Thoracic aorta (tissue), 2 donors: ENCODE measurements at regions not wholly inside any gene's neighbourhood (a gene's known extent, or its start where the extent isn't known, plus 50 kb on each side); places are given as distances from the start of the nearest gene placed in this dataset.

Experiments used
- ATAC-seq: fragments of 150-250 bp; one replicate; pipeline ENCODE4 v1.8.0; 2017; ENCODE audit warnings: low read depth; ENCODE audit not compliant: insufficient number of reproducible peaks, low FRiP score
- DNase-seq: peaks from one replicate; pipeline ENCODE4 v3.0.0-alpha.2; 2020; ENCODE audit warnings: low spot score
- H3K27ac ChIP-seq, 2 donors: fragments of 200-600 bp; sonication (generic); 1 replicate in 1 of 2; 2 replicates in 1 of 2; pipeline ENCODE4 v1.5.1; 2016; ENCODE audit warnings: mild to moderate bottlenecking in 2 of 2, moderate library complexity in 2 of 2
- H3K27me3 ChIP-seq: fragments of 200-600 bp; sonication (generic); replicated peaks from 2 replicates; pipeline ENCODE4 v1.6.0; 2016; ENCODE audit warnings: mild to moderate bottlenecking; ENCODE audit not compliant: insufficient read depth
- H3K36me3 ChIP-seq: fragments of 200-600 bp; sonication (generic); one replicate; pipeline ENCODE4 v1.5.1; 2016
- H3K4me1 ChIP-seq, 2 donors: fragments of 200-600 bp; sonication (generic); 1 replicate in 1 of 2; 2 replicates in 1 of 2; pipeline versions ENCODE4 v1.5.1 to v1.6.0; 2016; ENCODE audit warnings: low read depth in 2 of 2, mild to moderate bottlenecking in 1 of 2; ENCODE audit not compliant: control insufficient read depth in 1 of 2
- H3K4me3 ChIP-seq: fragments of 200-600 bp; sonication (generic); 2 replicates; pipeline ENCODE4 v1.5.1; 2016; ENCODE audit warnings: mild to moderate bottlenecking
- H3K9me3 ChIP-seq: fragments of 200-600 bp; sonication (generic); 2 replicates; pipeline ENCODE4 v1.5.1; 2016
- TF ChIP-seq, protein P1 (sequence below): fragments of 200-600 bp; sonication (generic); IDR thresholded peaks from one replicate; pipeline ENCODE4 v1.5.1; 2019; ENCODE audit warnings: antibody characterized with exemption

DNA sequence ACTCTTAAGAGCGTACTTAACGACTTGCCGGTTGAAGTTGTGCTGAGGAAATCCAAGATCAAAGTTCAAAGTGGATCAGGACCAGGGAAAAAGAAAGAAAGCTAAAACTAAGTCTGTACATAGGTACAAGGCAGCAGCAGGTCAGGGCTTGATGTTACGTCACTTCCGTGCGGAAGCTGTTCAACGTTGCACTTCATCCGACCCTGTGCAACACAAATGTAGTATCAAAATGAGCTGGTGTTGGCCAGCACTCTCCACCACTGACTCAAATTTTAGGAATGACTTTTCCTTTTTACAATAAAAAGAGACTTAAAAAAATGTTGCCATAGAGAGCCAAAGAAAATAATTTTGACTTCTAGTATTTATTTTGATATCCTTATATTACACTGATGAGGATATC, 1315.4 kb downstream of the EFNB2 start:
- TF ChIP-seq, protein P1, sequence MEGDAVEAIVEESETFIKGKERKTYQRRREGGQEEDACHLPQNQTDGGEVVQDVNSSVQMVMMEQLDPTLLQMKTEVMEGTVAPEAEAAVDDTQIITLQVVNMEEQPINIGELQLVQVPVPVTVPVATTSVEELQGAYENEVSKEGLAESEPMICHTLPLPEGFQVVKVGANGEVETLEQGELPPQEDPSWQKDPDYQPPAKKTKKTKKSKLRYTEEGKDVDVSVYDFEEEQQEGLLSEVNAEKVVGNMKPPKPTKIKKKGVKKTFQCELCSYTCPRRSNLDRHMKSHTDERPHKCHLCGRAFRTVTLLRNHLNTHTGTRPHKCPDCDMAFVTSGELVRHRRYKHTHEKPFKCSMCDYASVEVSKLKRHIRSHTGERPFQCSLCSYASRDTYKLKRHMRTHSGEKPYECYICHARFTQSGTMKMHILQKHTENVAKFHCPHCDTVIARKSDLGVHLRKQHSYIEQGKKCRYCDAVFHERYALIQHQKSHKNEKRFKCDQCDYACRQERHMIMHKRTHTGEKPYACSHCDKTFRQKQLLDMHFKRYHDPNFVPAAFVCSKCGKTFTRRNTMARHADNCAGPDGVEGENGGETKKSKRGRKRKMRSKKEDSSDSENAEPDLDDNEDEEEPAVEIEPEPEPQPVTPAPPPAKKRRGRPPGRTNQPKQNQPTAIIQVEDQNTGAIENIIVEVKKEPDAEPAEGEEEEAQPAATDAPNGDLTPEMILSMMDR: no peak
- Histone ChIP-seq H3K9me3 (no peaks in the 10 kb centered on the region), H3K4me1 (no peaks in the 10 kb centered on the region), H3K36me3 (no peaks in the 10 kb centered on the region), H3K27ac (no peak overlapping the region), H3K4me3 (no peak overlapping the region), H3K27me3 (no peaks in the 10 kb centered on the region)
- ATAC-seq: no peak
- no peak for DNase-seq

DNA sequence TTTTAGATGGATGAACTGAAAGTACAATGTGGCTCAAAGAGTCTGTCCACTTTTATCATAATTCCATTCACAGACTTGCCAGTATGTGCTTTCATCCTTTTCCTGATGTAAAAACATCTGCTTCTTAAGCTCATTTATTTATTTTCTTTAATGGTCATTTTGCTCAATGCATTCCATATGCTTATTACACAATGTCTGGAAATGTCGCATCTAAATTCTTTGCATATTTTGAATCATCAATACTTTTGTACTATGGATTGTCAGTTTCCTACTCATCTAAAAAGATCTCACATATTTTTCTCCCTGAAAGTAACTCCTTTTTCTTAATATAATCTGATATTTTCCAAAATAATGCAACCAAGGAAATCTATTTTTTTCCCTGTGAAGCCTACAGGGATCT, 1315.8 kb downstream of the EFNB2 start:
- H3K4me3 ChIP-seq: no peak overlapping the region
- H3K27me3 ChIP-seq: no peaks in the 10 kb centered on the region
- no peak for ATAC-seq
- no peak for DNase-seq
- H3K4me1 ChIP-seq: no peaks in the 10 kb centered on the region
- no peak overlapping the region for H3K27ac ChIP-seq
- no peaks in the 10 kb centered on the region for H3K9me3 ChIP-seq
- H3K36me3 ChIP-seq: no peaks in the 10 kb centered on the region
- TF ChIP-seq, protein P1: no peak

DNA sequence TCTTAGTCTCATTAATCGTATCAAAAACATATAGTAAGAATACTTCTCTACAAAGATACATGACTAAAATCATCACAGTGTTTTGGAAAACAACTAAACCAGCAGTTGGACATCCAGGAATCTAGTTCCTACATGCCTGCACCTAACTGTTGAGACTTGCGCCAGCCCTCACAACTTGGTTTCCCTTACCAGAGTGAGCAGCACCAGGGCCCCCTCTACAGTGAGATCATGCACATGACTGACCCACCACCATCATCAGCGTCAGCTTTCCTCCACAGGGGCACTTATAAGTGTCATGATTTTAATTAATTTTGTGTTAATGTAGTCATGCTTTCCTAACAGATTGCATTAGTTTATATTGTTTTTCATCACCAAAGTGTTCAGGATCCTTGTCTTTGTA, 1322.0 kb downstream of the EFNB2 start:
- Histone ChIP-seq H3K9me3 (no peaks in the 10 kb centered on the region), H3K27ac (no peak overlapping the region), H3K4me3 (no peak overlapping the region), H3K36me3 (no peaks in the 10 kb centered on the region), H3K4me1 (no peaks in the 10 kb centered on the region), H3K27me3 (no peaks in the 10 kb centered on the region)
- ATAC-seq: no peak
- TF ChIP-seq, protein P1: no peak
- DNase-seq: no peak

DNA sequence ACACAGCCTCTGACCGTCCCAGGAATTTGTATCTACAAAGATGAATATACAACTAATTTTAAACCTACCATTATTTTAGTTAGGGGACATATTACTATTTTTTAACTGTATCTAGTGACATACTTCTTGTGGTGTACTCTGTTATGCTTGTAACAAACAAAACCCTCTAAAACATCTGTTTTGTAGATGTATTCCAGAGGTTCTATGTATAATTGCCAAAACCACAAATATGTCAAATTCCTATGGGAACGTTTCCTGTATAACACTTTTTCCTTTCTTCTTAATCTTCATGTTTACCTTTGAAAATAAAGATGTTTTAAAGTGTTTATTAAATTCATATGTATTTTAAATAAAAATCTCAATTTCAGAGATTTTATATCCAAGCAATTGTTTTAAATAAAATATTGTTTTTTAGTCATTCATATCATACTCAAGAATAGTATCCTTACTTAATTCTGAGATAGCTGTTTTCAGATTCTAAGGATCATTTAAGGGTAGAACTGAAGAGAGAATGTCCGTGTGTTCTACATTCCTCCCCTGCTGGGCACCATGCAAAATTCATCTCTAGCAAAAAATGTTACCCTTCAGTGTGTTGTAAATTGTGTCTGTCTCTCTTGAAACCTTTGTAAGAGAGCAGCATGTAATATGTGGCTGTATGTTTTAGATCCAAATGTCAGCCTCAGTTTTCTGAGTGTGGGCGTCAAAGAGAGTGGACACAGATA, 1327.7 kb downstream of the EFNB2 start:
- Histone ChIP-seq H3K27me3 (no peaks in the 10 kb centered on the region), H3K27ac (no peak overlapping the region), H3K9me3 (no peaks in the 10 kb centered on the region), H3K4me3 (no peak overlapping the region), H3K36me3 (no peaks in the 10 kb centered on the region), H3K4me1 (no peaks in the 10 kb centered on the region)
- DNase-seq (no peak), ATAC-seq (no peak)
- TF ChIP-seq, protein P1: no peak

DNA sequence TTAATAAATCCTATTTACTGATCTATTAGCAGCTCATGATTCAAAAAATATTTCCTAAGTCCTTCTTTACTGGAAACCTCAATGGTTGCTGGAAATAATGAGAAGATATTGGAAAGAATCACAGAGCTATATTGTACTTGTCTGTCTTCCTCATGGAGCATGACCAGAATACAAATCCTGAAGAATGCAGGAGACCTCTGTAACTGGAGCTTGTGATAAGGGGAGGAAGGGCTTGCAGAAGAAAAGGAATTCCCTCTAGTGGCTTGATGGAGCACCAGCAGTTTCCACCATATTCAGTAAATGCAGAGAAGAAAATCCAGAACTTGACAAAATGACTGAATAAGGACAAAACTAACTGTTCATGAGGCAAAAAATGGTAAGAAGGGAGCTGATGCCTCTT, 1333.1 kb downstream of the EFNB2 start:
- Histone ChIP-seq H3K36me3 (no peaks in the 10 kb centered on the region), H3K4me3 (no peak overlapping the region), H3K4me1 (no peaks in the 10 kb centered on the region), H3K27me3 (no peaks in the 10 kb centered on the region), H3K9me3 (no peaks in the 10 kb centered on the region), H3K27ac (no peak overlapping the region)
- no peak for DNase-seq
- no peak for ATAC-seq
- TF ChIP-seq, protein P1: peak; percentile 40
